Vagina (tissue), 2 donors: ENCODE measurements at regions not wholly inside any gene's neighbourhood (a gene's known extent, or its start where the extent isn't known, plus 50 kb on each side); places are given as distances from the start of the nearest gene placed in this dataset.

Source experiments
- DNase-seq, 2 donors: peaks; one replicate each; pipeline ENCODE4 v3.0.0-alpha.2; 2017; ENCODE audit errors: extremely low spot score in 2 of 2
- H3K27ac ChIP-seq: fragments of 200-600 bp; sonication (generic); one replicate; pipeline ENCODE4 v1.5.1; 2019
- H3K27me3 ChIP-seq: fragments of 200-600 bp; sonication (generic); one replicate; pipeline ENCODE4 v1.5.1; 2019
- H3K36me3 ChIP-seq, 2 donors: fragments of 200-600 bp; sonication (generic); one replicate each; pipeline ENCODE4 v1.5.1; 2017 to 2019
- H3K4me1 ChIP-seq: fragments of 200-600 bp; sonication (generic); one replicate; pipeline ENCODE4 v1.5.1; 2019
- H3K4me3 ChIP-seq, 2 donors: fragments of 200-600 bp; sonication (generic); 1 replicate in 1 of 2; 2 replicates in 1 of 2; pipeline ENCODE4 v1.5.1; 2016 to 2019
- H3K9me3 ChIP-seq: fragments of 200-600 bp; sonication (generic); one replicate; pipeline ENCODE4 v1.5.1; 2019
- CTCF ChIP-seq, 3 experiments: fragments of 450-650 bp in 2 of 3; fragments of 200-600 bp in 1 of 3; sonication (generic) in 1 of 3; IDR thresholded peaks; one replicate each; pipeline ENCODE4 v1.5.1; 2017 to 2019; ENCODE audit warnings: antibody characterized with exemption in 3 of 3, mild to moderate bottlenecking in 2 of 3, moderate library complexity in 2 of 3
- POLR2A ChIP-seq, 2 donors: fragments of 450-650 bp; IDR thresholded peaks; one replicate each; pipeline ENCODE4 v1.6.1; 2017; ENCODE audit warnings: antibody characterized with exemption in 2 of 2, mild to moderate bottlenecking in 2 of 2, moderate library complexity in 2 of 2
- POLR2AphosphoS5 ChIP-seq, 2 donors: sonication (generic); formaldehyde crosslinking; IDR thresholded peaks; one replicate each; pipeline ENCODE4 v1.9.0; 2017; ENCODE audit warnings: antibody characterized with exemption in 2 of 2, mild to moderate bottlenecking in 2 of 2, low read depth in 1 of 2; ENCODE audit not compliant: insufficient read depth in 1 of 2
- intact Hi-C: fragments of 100-400 bp; cut with DNase I; formaldehyde crosslinking; loops from one replicate; pipeline ENCODE4 v1.15.1; 2023

- no peaks in the 10 kb centered on the region for H3K27me3 ChIP-seq
- no peak overlapping the region for H3K27ac ChIP-seq
- peak in 1 of 2 donors; percentile 81 for DNase-seq
- no peaks in the 10 kb centered on the region for H3K36me3 ChIP-seq
- H3K4me3 ChIP-seq: no peak overlapping the region
- no peaks in the 10 kb centered on the region for H3K4me1 ChIP-seq
- TF ChIP-seq CTCF (IDR thresholded peaks at IDR 0.05) (no peak), POLR2AphosphoS5 (IDR thresholded peaks at IDR 0.05; ENCODE audit: insufficient read depth in 1 of 2, low read depth in 1 of 2) (no peak), POLR2A (IDR thresholded peaks at IDR 0.05) (no peak)
- intact Hi-C loops: no loop called here
- H3K9me3 ChIP-seq: no peaks in the 10 kb centered on the region
Observed at GRCh38 chr1:4972761-4973320, 318.4 kb downstream of the AJAP1 start.

- Histone ChIP-seq H3K4me3 (no peak overlapping the region), H3K4me1 (no peaks in the 10 kb centered on the region), H3K36me3 (no peaks in the 10 kb centered on the region), H3K9me3 (no peaks in the 10 kb centered on the region), H3K27ac (no peak overlapping the region), H3K27me3 (no peaks in the 10 kb centered on the region)
- intact Hi-C loops: no loop called here
- DNase-seq: peak in 1 of 2 donors; percentile 70
- TF ChIP-seq POLR2A (IDR thresholded peaks at IDR 0.05): no peak
- TF ChIP-seq CTCF (IDR thresholded peaks at IDR 0.05): no peak
- no peak for TF ChIP-seq POLR2AphosphoS5 (IDR thresholded peaks at IDR 0.05; ENCODE audit: insufficient read depth in 1 of 2, low read depth in 1 of 2)
Observed at GRCh38 chr1:4971666-4972065, 317.3 kb downstream of the AJAP1 start.

- intact Hi-C loops: no loop called here
- peak in 1 of 2 donors; percentile 36 for TF ChIP-seq POLR2AphosphoS5 (IDR thresholded peaks at IDR 0.05; ENCODE audit: insufficient read depth in 1 of 2, low read depth in 1 of 2)
- no peak for TF ChIP-seq POLR2A (IDR thresholded peaks at IDR 0.05)
- no peak for TF ChIP-seq CTCF (IDR thresholded peaks at IDR 0.05)
- H3K27ac ChIP-seq: no peak overlapping the region
Observed at GRCh38 chr1:4970532-4970931, 316.1 kb downstream of the AJAP1 start.

GRCh38 chr1:4969556-4970129 is 315.2 kb downstream of the AJAP1 start:
- H3K36me3 ChIP-seq: no peaks in the 10 kb centered on the region
- intact Hi-C loops: no loop called here
- no peak overlapping the region for H3K27ac ChIP-seq
- TF ChIP-seq POLR2AphosphoS5 (IDR thresholded peaks at IDR 0.05; ENCODE audit: insufficient read depth in 1 of 2, low read depth in 1 of 2) (no peak), CTCF (IDR thresholded peaks at IDR 0.05) (no peak), POLR2A (IDR thresholded peaks at IDR 0.05) (no peak)
- peak in 1 of 2 donors; percentile 85 for DNase-seq
- H3K27me3 ChIP-seq: no peaks in the 10 kb centered on the region
- no peak overlapping the region for H3K4me3 ChIP-seq
- H3K4me1 ChIP-seq: no peaks in the 10 kb centered on the region
- H3K9me3 ChIP-seq: no peaks in the 10 kb centered on the region

More at GRCh38 chr1:4970532-4970931, 316.1 kb downstream of the AJAP1 start:
- Histone ChIP-seq H3K4me3 (no peak overlapping the region), H3K36me3 (no peaks in the 10 kb centered on the region), H3K4me1 (no peaks in the 10 kb centered on the region), H3K9me3 (no peaks in the 10 kb centered on the region), H3K27me3 (no peaks in the 10 kb centered on the region)
- no peak for DNase-seq

- TF ChIP-seq POLR2AphosphoS5 (IDR thresholded peaks at IDR 0.05; ENCODE audit: insufficient read depth in 1 of 2, low read depth in 1 of 2): no peak
- H3K27ac ChIP-seq: no peak overlapping the region
- H3K9me3 ChIP-seq: no peaks in the 10 kb centered on the region
- no peaks in the 10 kb centered on the region for H3K36me3 ChIP-seq
- no peak overlapping the region for H3K4me3 ChIP-seq
- H3K27me3 ChIP-seq: no peaks in the 10 kb centered on the region
- H3K4me1 ChIP-seq: no peaks in the 10 kb centered on the region
- intact Hi-C loops: no loop called here
- DNase-seq: no peak
Observed at GRCh38 chr1:4965346-4966075, 311.1 kb downstream of the AJAP1 start.
